GM23338 (cell line): ENCODE measurements at regions not wholly inside any gene's neighbourhood (a gene's known extent, or its start where the extent isn't known, plus 50 kb on each side); places are given as distances from the start of the nearest gene placed in this dataset.

Experiments used
- CREB1 ChIP-seq: fragments of 250-450 bp; sonication (Bioruptor Pico); IDR thresholded peaks from 2 replicates; pipeline ENCODE4 v1.5.0; 2020; ENCODE audit warnings: low read depth, mild to moderate bottlenecking, moderate library complexity
- EZH2 ChIP-seq: fragments of 200-600 bp; sonication (generic); IDR thresholded peaks from one replicate; pipeline ENCODE4 v1.8.0; 2017; ENCODE audit warnings: antibody characterized with exemption, mild to moderate bottlenecking, low read depth; ENCODE audit not compliant: unreplicated experiment
- POLR2AphosphoS5 ChIP-seq: IDR thresholded peaks from 2 replicates; pipeline ENCODE4 v1.6.1; 2016; ENCODE audit warnings: antibody characterized with exemption, low read depth
- TF ChIP-seq, protein P1 (sequence below), 2 experiments: fragments of 200-600 bp in 1 of 2; sonication (generic) in 1 of 2; conservative IDR thresholded peaks; 2 replicates each; pipeline versions ENCODE4 v1.5.1 to v1.6.1; 2016 to 2017; ENCODE audit warnings: antibody characterized with exemption in 2 of 2, low read depth in 2 of 2, mild to moderate bottlenecking in 2 of 2, moderate library complexity in 1 of 2

DNA sequence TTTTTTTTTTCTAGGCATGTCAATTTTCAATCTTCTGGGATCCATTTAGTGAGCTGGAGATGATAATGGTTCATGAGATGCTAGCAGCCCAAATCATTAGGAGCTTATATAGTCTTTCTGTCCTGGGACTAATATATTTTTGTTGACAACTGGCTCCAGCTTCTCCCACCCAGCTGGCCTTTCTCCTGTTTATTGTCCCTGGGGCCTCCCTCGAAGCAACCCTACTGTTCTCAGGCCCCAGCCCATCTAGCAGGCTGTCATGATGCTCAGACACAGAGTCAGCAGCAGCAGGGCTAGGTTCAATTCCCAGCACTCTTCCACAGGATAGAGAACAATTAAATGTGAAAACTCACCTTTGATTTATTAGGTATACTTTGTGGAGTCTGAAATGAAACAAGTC, 127.6 kb upstream of the MID1 start:
- TF ChIP-seq, protein P1, sequence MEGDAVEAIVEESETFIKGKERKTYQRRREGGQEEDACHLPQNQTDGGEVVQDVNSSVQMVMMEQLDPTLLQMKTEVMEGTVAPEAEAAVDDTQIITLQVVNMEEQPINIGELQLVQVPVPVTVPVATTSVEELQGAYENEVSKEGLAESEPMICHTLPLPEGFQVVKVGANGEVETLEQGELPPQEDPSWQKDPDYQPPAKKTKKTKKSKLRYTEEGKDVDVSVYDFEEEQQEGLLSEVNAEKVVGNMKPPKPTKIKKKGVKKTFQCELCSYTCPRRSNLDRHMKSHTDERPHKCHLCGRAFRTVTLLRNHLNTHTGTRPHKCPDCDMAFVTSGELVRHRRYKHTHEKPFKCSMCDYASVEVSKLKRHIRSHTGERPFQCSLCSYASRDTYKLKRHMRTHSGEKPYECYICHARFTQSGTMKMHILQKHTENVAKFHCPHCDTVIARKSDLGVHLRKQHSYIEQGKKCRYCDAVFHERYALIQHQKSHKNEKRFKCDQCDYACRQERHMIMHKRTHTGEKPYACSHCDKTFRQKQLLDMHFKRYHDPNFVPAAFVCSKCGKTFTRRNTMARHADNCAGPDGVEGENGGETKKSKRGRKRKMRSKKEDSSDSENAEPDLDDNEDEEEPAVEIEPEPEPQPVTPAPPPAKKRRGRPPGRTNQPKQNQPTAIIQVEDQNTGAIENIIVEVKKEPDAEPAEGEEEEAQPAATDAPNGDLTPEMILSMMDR (conservative IDR thresholded peaks at IDR 0.05; ENCODE audit: low read depth in 2 of 2), result no peak
- TF ChIP-seq CREB1 (CRISPR knock-in tag) (no peak), POLR2AphosphoS5 (no peak), EZH2 (no peak)
